ENCODE measurements at regions not wholly inside any gene's neighbourhood (a gene's known extent, or its start where the extent isn't known, plus 50 kb on each side); places are given as distances from the start of the nearest gene placed in this dataset.

- TF ChIP-seq GATA2 (IDR thresholded peaks at IDR 0.05; ENCODE audit: low read depth, low read length) (no peak), GATA3 (IDR thresholded peaks at IDR 0.05; ENCODE audit: low read depth, low read length) (no peak)
Measured at GRCh38 chr2:180520206-180520605, 460.2 kb upstream of the UBE2E3 start.
